CD4-positive, alpha-beta memory T cell (primary cell): ENCODE measurements at regions not wholly inside any gene's neighbourhood (a gene's known extent, or its start where the extent isn't known, plus 50 kb on each side); places are given as distances from the start of the nearest gene placed in this dataset.

Experiments used
- CTCF ChIA-PET: fragments of 350-600 bp; sonication (Branson Sonifier 250); formaldehyde crosslinking; loops from one replicate; lab custom pipeline; 2021; ENCODE audit warnings: inconsistent platforms; ENCODE audit not compliant: partially characterized antibody; lab: Charles Lee
- POLR2A ChIA-PET: fragments of 350-600 bp; sonication (Branson Sonifier 250); formaldehyde crosslinking; loops from one replicate; lab custom pipeline; 2021; ENCODE audit not compliant: partially characterized antibody; lab: Charles Lee
- DNase-seq, 5 donors: peaks; one replicate each; pipeline versions ENCODE4 v3.0.0 to v3.0.0-alpha.2; 2020 to 2022; ENCODE audit warnings: mixed read lengths in 1 of 5
- H3K27ac ChIP-seq: one replicate; pipeline ENCODE4 v1.7.0; 2013; ENCODE audit warnings: low read depth, low read length
- H3K27me3 ChIP-seq: 2 replicates; pipeline ENCODE4 v1.7.0; 2013; ENCODE audit warnings: mild to moderate bottlenecking, low read length, moderate library complexity; ENCODE audit not compliant: insufficient read depth
- H3K36me3 ChIP-seq: 2 replicates; pipeline ENCODE4 v1.7.0; 2013; ENCODE audit warnings: mild to moderate bottlenecking, low read length, moderate library complexity; ENCODE audit not compliant: insufficient read depth
- H3K4me1 ChIP-seq: 2 replicates; pipeline ENCODE4 v1.7.0; 2013; ENCODE audit warnings: mild to moderate bottlenecking, low read length, moderate library complexity; ENCODE audit not compliant: insufficient read depth
- H3K4me3 ChIP-seq, 2 donors: one replicate each; pipeline ENCODE4 v1.7.0; 2013; ENCODE audit warnings: low read length in 2 of 2, mild to moderate bottlenecking in 1 of 2
- H3K9me3 ChIP-seq, 2 donors: one replicate each; pipeline ENCODE4 v1.7.0; 2013; ENCODE audit warnings: low read length in 2 of 2, control low read depth in 1 of 2; ENCODE audit not compliant: control insufficient read depth in 1 of 2
- H3K27ac Mint-ChIP-seq, 7 donors: one replicate each; pipeline ENCODE4 v1.8.0; 2020 to 2021; ENCODE audit warnings: mixed read lengths in 7 of 7, mild to moderate bottlenecking in 6 of 7, inconsistent platforms in 3 of 7, moderate library complexity in 3 of 7
- H3K27me3 Mint-ChIP-seq, 2 donors: one replicate each; pipeline ENCODE4 v1.8.0; 2020 to 2021; ENCODE audit warnings: mixed read lengths in 2 of 2
- H3K36me3 Mint-ChIP-seq, 2 donors: one replicate each; pipeline ENCODE4 v1.8.0; 2020 to 2021; ENCODE audit warnings: mixed read lengths in 2 of 2, inconsistent platforms in 1 of 2, mild to moderate bottlenecking in 1 of 2
- H3K4me1 Mint-ChIP-seq, 4 donors: one replicate each; pipeline ENCODE4 v1.8.0; 2020 to 2021; ENCODE audit warnings: mixed read lengths in 4 of 4, mild to moderate bottlenecking in 1 of 4
- H3K4me3 Mint-ChIP-seq, 8 donors: one replicate each; pipeline ENCODE4 v1.8.0; 2020 to 2021; ENCODE audit warnings: mixed read lengths in 8 of 8, mild to moderate bottlenecking in 7 of 8, moderate library complexity in 6 of 8, inconsistent platforms in 3 of 8
- H3K9me3 Mint-ChIP-seq, 8 donors: one replicate each; pipeline ENCODE4 v1.8.0; 2020 to 2021; ENCODE audit warnings: mixed read lengths in 8 of 8, mild to moderate bottlenecking in 5 of 8, inconsistent platforms in 3 of 8, moderate library complexity in 1 of 8
- intact Hi-C: fragments of 100-400 bp; cut with micrococcal nuclease; formaldehyde crosslinking; loops from one replicate; pipeline ENCODE4 v1.15.1; 2023

GRCh38 chr4:106601519-106601918 lies 232.9 kb upstream of the GIMD1 start:
- H3K27ac ChIP-seq, result no peak overlapping the region
- Mint-ChIP-seq H3K4me1 (no peaks in the 10 kb centered on the region), H3K9me3 (peaks cover 0 to 2% (median 0%) of the 10 kb centered on the region in 8 donors), H3K36me3 (no peaks in the 10 kb centered on the region), H3K27ac (no peak overlapping the region), H3K4me3 (no peak overlapping the region), H3K27me3 (no peaks in the 10 kb centered on the region)
- H3K27me3 ChIP-seq, result no peaks in the 10 kb centered on the region
- ChIA-PET POLR2A (no interaction called here), CTCF (no interaction called here)
- H3K9me3 ChIP-seq, result no peaks in the 10 kb centered on the region
- DNase-seq, result no peak
- no peak overlapping the region for H3K4me3 ChIP-seq
- no peaks in the 10 kb centered on the region for H3K36me3 ChIP-seq
- intact Hi-C loops, result no loop called here
- H3K4me1 ChIP-seq, result no peaks in the 10 kb centered on the region

- Mint-ChIP-seq H3K4me1 (no peaks in the 10 kb centered on the region), H3K27me3 (no peaks in the 10 kb centered on the region), H3K27ac (no peak overlapping the region), H3K36me3 (no peaks in the 10 kb centered on the region), H3K9me3 (peaks cover 0 to 2% (median 0%) of the 10 kb centered on the region in 8 donors), H3K4me3 (no peak overlapping the region)
- DNase-seq, result no peak
- Histone ChIP-seq H3K4me1 (no peaks in the 10 kb centered on the region), H3K9me3 (no peaks in the 10 kb centered on the region), H3K27me3 (no peaks in the 10 kb centered on the region), H3K36me3 (no peaks in the 10 kb centered on the region), H3K27ac (no peak overlapping the region), H3K4me3 (no peak overlapping the region)
- POLR2A ChIA-PET, result no interaction called here
- intact Hi-C loops, result no loop called here
- CTCF ChIA-PET, result no interaction called here
These were observed 227.3 kb upstream of the GIMD1 start for GRCh38 chr4:106595906-106596305.

GRCh38 chr4:106594291-106594952 lies 225.8 kb upstream of the GIMD1 start:
- CTCF ChIA-PET, result no interaction called here
- POLR2A ChIA-PET, result no interaction called here

GRCh38 chr4:106588891-106589290 lies 220.3 kb upstream of the GIMD1 start:
- peaks cover 0 to 4% (median 0%) of the 10 kb centered on the region in 8 donors for H3K9me3 Mint-ChIP-seq
- ChIA-PET POLR2A (no interaction called here), CTCF (no interaction called here)
- no peaks in the 10 kb centered on the region for H3K36me3 ChIP-seq
- no peaks in the 10 kb centered on the region for H3K4me1 ChIP-seq
- no peaks in the 10 kb centered on the region for H3K27me3 ChIP-seq
- no peaks in the 10 kb centered on the region for H3K9me3 ChIP-seq
- H3K36me3 Mint-ChIP-seq, result no peaks in the 10 kb centered on the region
- no peak overlapping the region for H3K27ac Mint-ChIP-seq
- H3K4me3 Mint-ChIP-seq, result no peak overlapping the region
- DNase-seq, result no peak
- intact Hi-C loops, result no loop called here
- no peaks in the 10 kb centered on the region for H3K4me1 Mint-ChIP-seq
- H3K4me3 ChIP-seq, result no peak overlapping the region
- no peak overlapping the region for H3K27ac ChIP-seq
- H3K27me3 Mint-ChIP-seq, result no peaks in the 10 kb centered on the region

More at GRCh38 chr4:106594291-106594952, 225.8 kb upstream of the GIMD1 start:
- Histone ChIP-seq H3K9me3 (no peaks in the 10 kb centered on the region), H3K36me3 (no peaks in the 10 kb centered on the region), H3K27me3 (no peaks in the 10 kb centered on the region), H3K27ac (no peak overlapping the region), H3K4me3 (no peak overlapping the region), H3K4me1 (no peaks in the 10 kb centered on the region)
- no peak for DNase-seq
- intact Hi-C loops, result no loop called here
- H3K4me1 Mint-ChIP-seq, result no peaks in the 10 kb centered on the region
- H3K4me3 Mint-ChIP-seq, result no peak overlapping the region
- peaks cover 0 to 2% (median 0%) of the 10 kb centered on the region in 8 donors for H3K9me3 Mint-ChIP-seq
- H3K27ac Mint-ChIP-seq, result no peak overlapping the region
- no peaks in the 10 kb centered on the region for H3K27me3 Mint-ChIP-seq
- no peaks in the 10 kb centered on the region for H3K36me3 Mint-ChIP-seq

- H3K4me3 Mint-ChIP-seq, result no peak overlapping the region
- intact Hi-C loops, result no loop called here
- Histone ChIP-seq H3K9me3 (no peaks in the 10 kb centered on the region), H3K27me3 (no peaks in the 10 kb centered on the region), H3K4me1 (no peaks in the 10 kb centered on the region), H3K4me3 (no peak overlapping the region), H3K27ac (no peak overlapping the region), H3K36me3 (no peaks in the 10 kb centered on the region)
- H3K9me3 Mint-ChIP-seq, result peaks cover 0 to 4% (median 0%) of the 10 kb centered on the region in 8 donors
- ChIA-PET CTCF (no interaction called here), POLR2A (no interaction called here)
- no peak overlapping the region for H3K27ac Mint-ChIP-seq
- H3K36me3 Mint-ChIP-seq, result no peaks in the 10 kb centered on the region
- no peaks in the 10 kb centered on the region for H3K4me1 Mint-ChIP-seq
- no peaks in the 10 kb centered on the region for H3K27me3 Mint-ChIP-seq
- DNase-seq, result no peak
These were observed 219.0 kb upstream of the GIMD1 start for GRCh38 chr4:106587558-106587957.

- ChIA-PET CTCF (no interaction called here), POLR2A (no interaction called here)
- Histone ChIP-seq H3K4me1 (no peaks in the 10 kb centered on the region), H3K36me3 (no peaks in the 10 kb centered on the region), H3K9me3 (no peaks in the 10 kb centered on the region), H3K4me3 (no peak overlapping the region), H3K27me3 (no peaks in the 10 kb centered on the region), H3K27ac (no peak overlapping the region)
- Mint-ChIP-seq H3K36me3 (no peaks in the 10 kb centered on the region), H3K27me3 (no peaks in the 10 kb centered on the region), H3K9me3 (peaks cover 0 to 3% (median 0%) of the 10 kb centered on the region in 8 donors), H3K4me3 (no peak overlapping the region), H3K27ac (no peak overlapping the region), H3K4me1 (no peaks in the 10 kb centered on the region)
- intact Hi-C loops, result no loop called here
- no peak for DNase-seq
These were observed 217.4 kb upstream of the GIMD1 start for GRCh38 chr4:106585915-106586349.

GRCh38 chr4:106584337-106584989 lies 215.9 kb upstream of the GIMD1 start:
- no peaks in the 10 kb centered on the region for H3K9me3 ChIP-seq
- H3K36me3 ChIP-seq, result no peaks in the 10 kb centered on the region
- Mint-ChIP-seq H3K27ac (no peak overlapping the region), H3K27me3 (no peaks in the 10 kb centered on the region), H3K4me3 (no peak overlapping the region), H3K9me3 (peaks cover 0 to 3% (median 0%) of the 10 kb centered on the region in 8 donors), H3K4me1 (no peaks in the 10 kb centered on the region), H3K36me3 (no peaks in the 10 kb centered on the region)
- intact Hi-C loops, result no loop called here
- ChIA-PET POLR2A (no interaction called here), CTCF (no interaction called here)
- H3K27me3 ChIP-seq, result no peaks in the 10 kb centered on the region
- no peak overlapping the region for H3K4me3 ChIP-seq
- H3K27ac ChIP-seq, result no peak overlapping the region
- H3K4me1 ChIP-seq, result no peaks in the 10 kb centered on the region
- no peak for DNase-seq
